ENCODE measurements at regions not wholly inside any gene's neighbourhood (a gene's known extent, or its start where the extent isn't known, plus 50 kb on each side); places are given as distances from the start of the nearest gene placed in this dataset.

GRCh38 chr7:49287653-49288052, 363.3 kb downstream of the CDC14C start:
- H3K4me1 Mint-ChIP-seq, result peaks cover 7% of the 10 kb centered on the region
- no peaks in the 10 kb centered on the region; the same call in 1 of the 2 replicates for H3K4me1 ChIP-seq (ENCODE audit: insufficient read depth)
- H3K4me3 Mint-ChIP-seq, result no peak overlapping the region
- ATAC-seq (no peak), DNase-seq (ENCODE audit: low spot score) (no peak)
- H3F3A ChIP-seq (replicated peaks; ENCODE audit: low read depth), result no peaks in the 10 kb centered on the region
- TF ChIP-seq, protein P1, sequence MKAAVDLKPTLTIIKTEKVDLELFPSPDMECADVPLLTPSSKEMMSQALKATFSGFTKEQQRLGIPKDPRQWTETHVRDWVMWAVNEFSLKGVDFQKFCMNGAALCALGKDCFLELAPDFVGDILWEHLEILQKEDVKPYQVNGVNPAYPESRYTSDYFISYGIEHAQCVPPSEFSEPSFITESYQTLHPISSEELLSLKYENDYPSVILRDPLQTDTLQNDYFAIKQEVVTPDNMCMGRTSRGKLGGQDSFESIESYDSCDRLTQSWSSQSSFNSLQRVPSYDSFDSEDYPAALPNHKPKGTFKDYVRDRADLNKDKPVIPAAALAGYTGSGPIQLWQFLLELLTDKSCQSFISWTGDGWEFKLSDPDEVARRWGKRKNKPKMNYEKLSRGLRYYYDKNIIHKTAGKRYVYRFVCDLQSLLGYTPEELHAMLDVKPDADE (IDR thresholded peaks at IDR 0.05), result no peak
- TF ChIP-seq, protein P2, sequence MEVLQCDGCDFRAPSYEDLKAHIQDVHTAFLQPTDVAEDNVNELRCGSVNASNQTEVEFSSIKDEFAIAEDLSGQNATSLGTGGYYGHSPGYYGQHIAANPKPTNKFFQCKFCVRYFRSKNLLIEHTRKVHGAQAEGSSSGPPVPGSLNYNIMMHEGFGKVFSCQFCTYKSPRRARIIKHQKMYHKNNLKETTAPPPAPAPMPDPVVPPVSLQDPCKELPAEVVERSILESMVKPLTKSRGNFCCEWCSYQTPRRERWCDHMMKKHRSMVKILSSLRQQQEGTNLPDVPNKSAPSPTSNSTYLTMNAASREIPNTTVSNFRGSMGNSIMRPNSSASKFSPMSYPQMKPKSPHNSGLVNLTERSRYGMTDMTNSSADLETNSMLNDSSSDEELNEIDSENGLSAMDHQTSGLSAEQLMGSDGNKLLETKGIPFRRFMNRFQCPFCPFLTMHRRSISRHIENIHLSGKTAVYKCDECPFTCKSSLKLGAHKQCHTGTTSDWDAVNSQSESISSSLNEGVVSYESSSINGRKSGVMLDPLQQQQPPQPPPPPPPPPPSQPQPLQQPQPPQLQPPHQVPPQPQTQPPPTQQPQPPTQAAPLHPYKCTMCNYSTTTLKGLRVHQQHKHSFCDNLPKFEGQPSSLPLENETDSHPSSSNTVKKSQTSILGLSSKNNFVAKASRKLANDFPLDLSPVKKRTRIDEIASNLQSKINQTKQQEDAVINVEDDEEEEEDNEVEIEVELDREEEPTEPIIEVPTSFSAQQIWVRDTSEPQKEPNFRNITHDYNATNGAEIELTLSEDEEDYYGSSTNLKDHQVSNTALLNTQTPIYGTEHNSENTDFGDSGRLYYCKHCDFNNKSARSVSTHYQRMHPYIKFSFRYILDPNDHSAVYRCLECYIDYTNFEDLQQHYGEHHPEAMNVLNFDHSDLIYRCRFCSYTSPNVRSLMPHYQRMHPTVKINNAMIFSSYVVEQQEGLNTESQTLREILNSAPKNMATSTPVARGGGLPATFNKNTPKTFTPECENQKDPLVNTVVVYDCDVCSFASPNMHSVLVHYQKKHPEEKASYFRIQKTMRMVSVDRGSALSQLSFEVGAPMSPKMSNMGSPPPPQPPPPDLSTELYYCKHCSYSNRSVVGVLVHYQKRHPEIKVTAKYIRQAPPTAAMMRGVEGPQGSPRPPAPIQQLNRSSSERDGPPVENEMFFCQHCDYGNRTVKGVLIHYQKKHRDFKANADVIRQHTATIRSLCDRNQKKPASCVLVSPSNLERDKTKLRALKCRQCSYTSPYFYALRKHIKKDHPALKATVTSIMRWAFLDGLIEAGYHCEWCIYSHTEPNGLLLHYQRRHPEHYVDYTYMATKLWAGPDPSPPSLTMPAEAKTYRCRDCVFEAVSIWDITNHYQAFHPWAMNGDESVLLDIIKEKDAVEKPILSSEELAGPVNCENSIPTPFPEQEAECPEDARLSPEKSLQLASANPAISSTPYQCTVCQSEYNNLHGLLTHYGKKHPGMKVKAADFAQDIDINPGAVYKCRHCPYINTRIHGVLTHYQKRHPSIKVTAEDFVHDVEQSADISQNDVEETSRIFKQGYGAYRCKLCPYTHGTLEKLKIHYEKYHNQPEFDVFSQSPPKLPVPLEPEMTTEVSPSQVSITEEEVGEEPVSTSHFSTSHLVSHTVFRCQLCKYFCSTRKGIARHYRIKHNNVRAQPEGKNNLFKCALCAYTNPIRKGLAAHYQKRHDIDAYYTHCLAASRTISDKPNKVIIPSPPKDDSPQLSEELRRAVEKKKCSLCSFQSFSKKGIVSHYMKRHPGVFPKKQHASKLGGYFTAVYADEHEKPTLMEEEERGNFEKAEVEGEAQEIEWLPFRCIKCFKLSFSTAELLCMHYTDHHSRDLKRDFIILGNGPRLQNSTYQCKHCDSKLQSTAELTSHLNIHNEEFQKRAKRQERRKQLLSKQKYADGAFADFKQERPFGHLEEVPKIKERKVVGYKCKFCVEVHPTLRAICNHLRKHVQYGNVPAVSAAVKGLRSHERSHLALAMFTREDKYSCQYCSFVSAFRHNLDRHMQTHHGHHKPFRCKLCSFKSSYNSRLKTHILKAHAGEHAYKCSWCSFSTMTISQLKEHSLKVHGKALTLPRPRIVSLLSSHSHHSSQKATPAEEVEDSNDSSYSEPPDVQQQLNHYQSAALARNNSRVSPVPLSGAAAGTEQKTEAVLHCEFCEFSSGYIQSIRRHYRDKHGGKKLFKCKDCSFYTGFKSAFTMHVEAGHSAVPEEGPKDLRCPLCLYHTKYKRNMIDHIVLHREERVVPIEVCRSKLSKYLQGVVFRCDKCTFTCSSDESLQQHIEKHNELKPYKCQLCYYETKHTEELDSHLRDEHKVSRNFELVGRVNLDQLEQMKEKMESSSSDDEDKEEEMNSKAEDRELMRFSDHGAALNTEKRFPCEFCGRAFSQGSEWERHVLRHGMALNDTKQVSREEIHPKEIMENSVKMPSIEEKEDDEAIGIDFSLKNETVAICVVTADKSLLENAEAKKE (CRISPR knock-in tag; IDR thresholded peaks at IDR 0.05), result no peak
- TF ChIP-seq NANOG (IDR thresholded peaks at IDR 0.05; ENCODE audit: borderline replicate concordance), result no peak
- TF ChIP-seq, protein P3, sequence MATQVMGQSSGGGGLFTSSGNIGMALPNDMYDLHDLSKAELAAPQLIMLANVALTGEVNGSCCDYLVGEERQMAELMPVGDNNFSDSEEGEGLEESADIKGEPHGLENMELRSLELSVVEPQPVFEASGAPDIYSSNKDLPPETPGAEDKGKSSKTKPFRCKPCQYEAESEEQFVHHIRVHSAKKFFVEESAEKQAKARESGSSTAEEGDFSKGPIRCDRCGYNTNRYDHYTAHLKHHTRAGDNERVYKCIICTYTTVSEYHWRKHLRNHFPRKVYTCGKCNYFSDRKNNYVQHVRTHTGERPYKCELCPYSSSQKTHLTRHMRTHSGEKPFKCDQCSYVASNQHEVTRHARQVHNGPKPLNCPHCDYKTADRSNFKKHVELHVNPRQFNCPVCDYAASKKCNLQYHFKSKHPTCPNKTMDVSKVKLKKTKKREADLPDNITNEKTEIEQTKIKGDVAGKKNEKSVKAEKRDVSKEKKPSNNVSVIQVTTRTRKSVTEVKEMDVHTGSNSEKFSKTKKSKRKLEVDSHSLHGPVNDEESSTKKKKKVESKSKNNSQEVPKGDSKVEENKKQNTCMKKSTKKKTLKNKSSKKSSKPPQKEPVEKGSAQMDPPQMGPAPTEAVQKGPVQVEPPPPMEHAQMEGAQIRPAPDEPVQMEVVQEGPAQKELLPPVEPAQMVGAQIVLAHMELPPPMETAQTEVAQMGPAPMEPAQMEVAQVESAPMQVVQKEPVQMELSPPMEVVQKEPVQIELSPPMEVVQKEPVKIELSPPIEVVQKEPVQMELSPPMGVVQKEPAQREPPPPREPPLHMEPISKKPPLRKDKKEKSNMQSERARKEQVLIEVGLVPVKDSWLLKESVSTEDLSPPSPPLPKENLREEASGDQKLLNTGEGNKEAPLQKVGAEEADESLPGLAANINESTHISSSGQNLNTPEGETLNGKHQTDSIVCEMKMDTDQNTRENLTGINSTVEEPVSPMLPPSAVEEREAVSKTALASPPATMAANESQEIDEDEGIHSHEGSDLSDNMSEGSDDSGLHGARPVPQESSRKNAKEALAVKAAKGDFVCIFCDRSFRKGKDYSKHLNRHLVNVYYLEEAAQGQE (IDR thresholded peaks at IDR 0.05; ENCODE audit: unreplicated experiment), result no peak
- no peak for TF ChIP-seq ZNF331 (CRISPR knock-in tag; IDR thresholded peaks at IDR 0.05; ENCODE audit: low read depth)
- TF ChIP-seq JUNB (IDR thresholded peaks at IDR 0.05; ENCODE audit: unreplicated experiment), result no peak
- TF ChIP-seq POLR2AphosphoS5 (IDR thresholded peaks at IDR 0.05; ENCODE audit: low read depth), result no peak
- TF ChIP-seq EZH2phosphoT487 (IDR thresholded peaks at IDR 0.05; ENCODE audit: unreplicated experiment), result no peak
- no peak for TF ChIP-seq CREB1 (CRISPR knock-in tag; IDR thresholded peaks at IDR 0.05; ENCODE audit: low read depth)
- TF ChIP-seq STAT1 (IDR thresholded peaks at IDR 0.05; ENCODE audit: unreplicated experiment), result no peak
- TF ChIP-seq ZNF114 (CRISPR knock-in tag; IDR thresholded peaks at IDR 0.05), result no peak
- H4K20me1 ChIP-seq (replicated peaks; ENCODE audit: insufficient read depth), result no peaks in the 10 kb centered on the region
- no peaks in the 10 kb centered on the region for H3K27me3 ChIP-seq (ENCODE audit: insufficient read depth)
- no peak overlapping the region for H3K27ac ChIP-seq (ENCODE audit: low read depth)
- H2AFZ ChIP-seq, result no peak overlapping the region
- no peak overlapping the region for H3K4me2 ChIP-seq
- no peak overlapping the region for H3K27ac Mint-ChIP-seq
- peaks cover 20% of the 10 kb centered on the region; the same call in 1 of the 2 replicates for H3K9me2 ChIP-seq (ENCODE audit: insufficient read depth)
- no peaks in the 10 kb centered on the region for H3K36me3 ChIP-seq (ENCODE audit: insufficient read depth)
- no peaks in the 10 kb centered on the region for H3K27me3 Mint-ChIP-seq (ENCODE audit: insufficient read depth, low read depth, poor library complexity)
- H3K4me3 ChIP-seq, result no peak overlapping the region
- H3K79me2 ChIP-seq (replicated peaks; ENCODE audit: insufficient read depth), result no peaks in the 10 kb centered on the region
- H3K36me3 Mint-ChIP-seq (ENCODE audit: low read depth), result no peaks in the 10 kb centered on the region
- no peaks in the 10 kb centered on the region for H3K9me3 Mint-ChIP-seq

Measured in GM23338 (cell line).